ENCODE measurements at regions not wholly inside any gene's neighbourhood (a gene's known extent, or its start where the extent isn't known, plus 50 kb on each side); places are given as distances from the start of the nearest gene placed in this dataset.

DNA sequence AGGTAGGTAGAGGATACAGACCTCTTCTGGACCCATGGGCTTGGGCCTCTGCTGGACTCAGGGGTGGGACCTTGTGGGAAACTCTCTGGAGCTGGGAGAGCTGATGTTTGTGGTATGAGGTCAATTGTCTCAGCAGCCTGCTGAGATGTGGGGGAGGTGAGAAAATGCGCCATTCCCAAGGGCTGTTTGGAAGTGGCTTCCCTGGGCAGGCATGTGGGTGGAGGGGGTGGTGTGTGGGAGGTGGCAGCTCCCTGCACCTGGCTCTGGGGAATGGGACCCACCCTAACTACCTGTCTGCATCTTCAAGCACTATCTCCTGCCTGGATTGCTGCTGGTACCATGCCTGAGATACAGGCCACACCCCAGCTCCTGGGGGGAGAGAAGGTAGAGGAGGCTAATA lies 97.4 kb upstream of the THY1 start:
- no peak for DNase-seq

DNA sequence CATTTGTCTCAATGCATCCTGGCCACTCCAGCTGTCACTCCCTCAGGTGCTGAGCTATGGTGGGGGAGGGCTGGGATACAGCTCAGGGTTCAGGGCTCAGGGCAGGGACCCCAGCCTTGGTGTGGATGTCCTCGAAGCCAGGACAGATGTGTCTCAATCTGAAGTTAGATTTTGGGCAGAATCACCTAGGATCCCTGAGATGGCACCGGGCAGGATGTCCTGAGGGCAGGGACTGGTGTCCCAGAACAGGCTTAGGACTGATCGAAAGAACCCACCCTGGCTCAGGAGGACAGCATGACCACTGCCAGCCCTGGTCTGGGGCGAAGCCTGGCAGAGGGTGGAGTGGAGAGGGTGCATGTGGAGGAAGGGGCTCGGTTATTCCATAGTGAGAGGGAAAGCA lies 96.8 kb upstream of the THY1 start:
- no peak for DNase-seq

DNA sequence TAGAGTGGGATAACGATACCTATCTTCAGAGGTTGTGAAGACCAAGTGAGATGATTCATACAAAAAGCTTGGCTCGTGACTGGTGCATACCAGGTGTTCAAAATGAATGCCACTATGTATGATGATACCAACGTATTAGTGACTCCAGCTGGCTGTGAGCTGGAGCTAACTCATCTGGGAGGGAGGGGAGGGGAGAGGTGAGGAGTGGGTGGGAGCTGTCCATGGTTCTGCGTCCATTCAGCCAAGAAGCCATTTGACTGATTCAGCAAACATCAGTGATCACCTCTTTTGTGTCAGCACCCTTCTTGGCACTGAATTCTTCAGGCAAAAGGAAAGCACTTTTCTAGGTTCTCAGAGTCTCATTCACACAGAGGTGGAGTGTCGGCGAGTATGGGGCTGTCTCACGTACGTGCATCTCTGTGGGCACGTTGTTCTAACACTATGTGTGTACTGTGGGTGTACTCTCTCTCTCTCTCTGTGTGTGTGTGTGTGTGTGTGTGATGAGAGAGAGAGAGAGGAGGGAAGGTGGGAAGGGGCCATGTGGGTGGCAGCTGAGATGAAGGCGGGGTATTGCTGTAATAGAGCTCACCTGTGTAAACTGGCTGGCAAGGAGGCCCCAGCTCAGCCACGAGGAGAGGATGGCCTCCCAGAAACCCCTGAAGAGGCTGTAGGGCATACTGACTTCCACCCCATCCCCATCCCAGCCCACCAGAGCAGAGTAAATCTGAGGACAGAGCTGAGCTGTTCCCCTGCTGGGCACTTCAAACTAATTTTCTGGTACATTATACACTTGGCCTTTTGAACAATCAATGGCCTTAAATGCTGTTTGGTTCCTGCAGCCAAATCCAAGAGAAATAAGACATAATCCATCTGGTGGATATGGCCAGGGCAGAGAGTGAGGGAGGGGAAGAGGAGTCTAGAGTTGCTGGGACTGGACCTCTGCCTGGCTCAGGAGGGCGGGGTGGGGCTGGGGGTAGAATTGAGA lies 96.1 kb upstream of the THY1 start:
- DNase-seq = no peak

DNA sequence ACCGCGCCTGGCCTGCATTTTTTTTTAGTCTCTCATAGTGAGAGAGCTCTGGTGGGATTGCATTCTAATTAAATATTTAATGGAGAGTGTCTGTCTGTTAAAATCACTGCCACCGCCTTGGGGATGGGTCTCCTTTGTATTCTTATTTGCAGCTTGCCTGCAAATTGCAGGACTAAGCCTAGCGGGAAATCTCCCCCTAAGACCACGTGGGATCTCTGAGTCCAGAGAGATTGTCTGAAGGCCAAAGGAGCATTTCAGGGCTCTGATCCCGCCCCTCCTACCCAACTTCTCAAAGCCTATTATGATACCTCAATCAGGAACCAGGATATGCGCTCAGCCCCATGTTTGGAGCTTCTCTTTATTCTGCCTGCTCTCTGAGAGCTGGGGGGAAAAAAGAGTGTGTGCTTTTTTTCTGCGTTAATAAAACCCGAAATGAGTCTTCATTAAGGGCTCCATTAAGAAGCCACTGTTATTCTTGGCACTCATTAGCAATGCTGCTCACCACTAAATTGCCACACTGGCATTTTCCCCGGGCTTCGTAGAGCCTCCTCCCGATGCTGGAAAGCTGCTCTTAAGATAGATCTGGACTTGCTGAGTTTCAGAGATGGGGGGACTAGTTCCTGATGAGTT lies 92.9 kb upstream of the THY1 start:
- DNase-seq = no peak

DNA sequence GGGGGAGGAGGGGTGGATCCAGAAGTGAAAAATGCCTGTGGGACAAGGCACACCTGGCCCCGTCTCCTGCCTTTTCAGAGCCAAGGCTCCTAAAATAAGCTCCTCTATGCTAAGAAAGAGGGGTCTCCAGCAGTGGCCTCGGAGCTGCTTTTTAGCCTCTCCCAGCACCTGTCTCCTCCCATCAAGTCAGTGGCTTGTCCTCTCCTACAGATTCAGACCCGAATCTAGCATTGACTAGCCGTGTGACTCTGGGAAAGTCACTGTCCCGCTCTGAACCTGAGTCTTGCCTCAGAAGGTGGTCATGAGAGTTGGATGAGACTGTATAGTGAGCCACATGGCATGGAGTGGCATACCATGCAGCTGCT lies 90.8 kb upstream of the THY1 start:
- no peak for DNase-seq

DNA sequence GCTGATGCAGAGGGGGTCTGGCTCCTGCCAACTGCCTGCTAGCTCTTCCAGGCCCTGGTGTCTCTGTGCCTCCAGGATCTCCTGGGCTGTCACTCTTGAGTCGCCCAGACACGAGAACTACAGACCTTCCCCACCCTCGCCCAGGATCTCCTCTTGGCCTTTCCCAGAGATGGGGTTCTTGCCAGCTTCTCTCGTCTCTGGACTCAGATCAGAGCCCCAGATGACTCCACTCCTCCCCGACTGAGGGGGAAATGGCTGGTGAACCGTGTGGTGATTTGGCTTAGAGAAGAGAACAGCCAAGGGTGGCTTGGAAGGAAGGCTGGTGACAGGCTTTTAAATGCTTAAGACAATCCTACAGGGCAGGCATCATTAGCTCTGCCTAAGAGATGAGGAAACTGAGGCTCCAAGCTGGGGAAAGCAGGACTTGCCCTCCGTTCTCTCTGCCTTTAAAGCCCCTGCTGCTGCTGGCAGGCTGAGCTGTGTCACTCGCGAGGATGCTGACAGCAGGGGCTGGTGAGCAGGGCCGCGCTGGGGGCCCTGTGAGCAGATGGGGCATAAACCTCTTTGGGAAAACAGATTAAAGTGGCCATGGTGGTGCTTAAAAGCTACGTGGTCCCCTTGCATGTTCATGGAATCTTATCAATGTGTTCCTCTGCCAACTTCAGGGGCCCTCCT lies 90.3 kb upstream of the THY1 start:
- DNase-seq = no peak

DNA sequence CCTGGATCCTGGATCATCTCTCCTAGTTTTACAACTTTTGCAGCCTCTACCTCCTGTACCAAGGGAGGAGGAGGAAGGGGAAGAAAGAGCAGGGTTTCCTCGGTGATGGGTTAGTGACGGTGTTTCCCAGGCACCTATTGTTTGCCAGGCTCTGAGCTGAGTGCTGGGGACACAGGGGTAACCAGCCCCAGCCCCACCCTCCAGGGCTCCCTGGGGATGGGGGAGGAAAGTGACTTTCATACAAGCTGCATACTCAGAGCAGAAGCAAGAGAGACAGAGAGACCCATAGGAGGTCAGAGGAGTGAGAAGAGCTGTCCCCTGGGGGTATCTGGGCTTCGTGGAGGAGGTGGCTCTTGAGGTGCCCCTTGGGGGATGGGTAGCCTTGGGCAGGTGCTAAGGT lies 89.4 kb upstream of the THY1 start:
- DNase-seq = no peak

DNA sequence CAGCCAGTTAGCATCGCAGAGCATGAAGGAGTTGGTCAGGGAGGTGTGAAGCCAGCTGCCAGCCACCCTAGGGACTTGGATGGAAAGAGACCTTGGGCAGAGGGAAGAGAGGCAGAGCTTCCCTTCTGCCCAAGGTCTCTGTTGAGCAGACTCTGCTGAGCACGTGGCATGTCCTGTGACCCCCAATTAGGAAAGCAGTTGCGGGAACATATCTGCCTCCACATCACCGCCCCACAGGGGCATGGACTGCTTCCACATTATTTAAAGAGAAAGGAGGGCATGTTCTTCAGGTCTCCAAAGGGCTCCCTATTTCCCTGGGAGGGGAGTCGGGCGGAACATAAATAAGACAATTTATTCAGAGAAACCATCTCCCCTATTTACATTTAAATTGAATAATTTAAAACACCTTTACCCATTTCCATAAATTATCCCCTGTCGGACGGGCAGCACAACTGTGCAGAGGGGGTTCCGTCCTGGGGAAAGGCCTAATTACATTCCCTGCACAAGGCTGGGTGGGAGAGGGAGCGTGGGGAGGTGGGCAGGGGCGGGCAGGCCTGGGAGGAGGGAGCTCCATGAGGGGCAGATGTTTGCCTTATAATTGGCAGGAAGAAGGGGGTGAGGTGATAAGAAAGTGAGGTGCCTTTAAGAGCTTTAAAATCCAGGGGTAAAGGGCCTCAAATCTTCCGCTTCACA lies 88.8 kb upstream of the THY1 start:
- peak; percentile 7 to 58 for DNase-seq

DNA sequence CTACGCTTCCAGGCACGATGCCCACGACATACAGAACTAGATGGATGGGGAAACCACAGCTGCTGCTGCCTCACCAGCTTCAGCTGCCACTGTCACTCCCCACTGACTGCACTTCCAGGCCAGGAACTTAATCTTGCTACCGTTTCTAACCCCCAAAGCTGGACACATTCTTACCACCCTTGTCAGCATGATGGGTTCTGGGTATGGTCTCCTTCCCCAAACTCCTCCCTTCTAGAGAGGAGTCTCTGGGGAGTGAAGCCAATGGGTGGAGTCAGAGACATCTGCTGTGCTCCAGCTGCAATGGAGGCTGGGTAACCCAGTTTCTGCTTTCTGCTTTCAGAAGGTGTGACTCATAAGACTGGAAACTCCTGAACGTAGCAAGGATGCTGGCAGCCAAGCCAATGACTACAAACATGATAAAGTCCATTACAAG lies 87.0 kb upstream of the THY1 start:
- peak; percentile 72 to 77 for DNase-seq

DNA sequence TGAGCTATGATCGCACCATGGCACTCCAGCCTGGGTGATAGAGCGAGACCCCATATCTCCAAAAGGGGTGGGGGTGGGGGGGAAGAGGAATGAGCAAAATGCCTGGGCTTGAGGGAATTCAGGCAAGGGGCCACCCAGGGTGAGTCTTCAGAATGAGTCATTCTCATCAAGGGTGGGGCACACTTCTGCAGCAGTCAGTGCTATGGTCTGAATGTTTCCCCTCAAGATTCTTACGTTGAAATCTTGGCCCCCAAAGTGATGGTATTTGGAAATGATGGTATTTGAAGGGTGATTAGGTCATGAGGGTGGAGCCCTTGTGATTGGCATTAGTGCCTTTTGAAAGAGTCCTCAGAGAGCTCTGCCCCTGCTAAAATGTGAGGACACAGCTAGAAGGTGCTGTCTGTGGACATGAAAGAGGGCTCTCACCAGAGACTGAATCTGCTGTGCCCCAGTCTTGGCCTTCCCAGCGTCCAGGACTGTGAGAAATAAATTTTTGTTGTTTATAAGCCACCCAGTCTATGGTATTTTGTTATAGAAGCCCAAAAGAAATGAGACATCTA lies 86.4 kb upstream of the THY1 start:
- DNase-seq = no peak

DNA sequence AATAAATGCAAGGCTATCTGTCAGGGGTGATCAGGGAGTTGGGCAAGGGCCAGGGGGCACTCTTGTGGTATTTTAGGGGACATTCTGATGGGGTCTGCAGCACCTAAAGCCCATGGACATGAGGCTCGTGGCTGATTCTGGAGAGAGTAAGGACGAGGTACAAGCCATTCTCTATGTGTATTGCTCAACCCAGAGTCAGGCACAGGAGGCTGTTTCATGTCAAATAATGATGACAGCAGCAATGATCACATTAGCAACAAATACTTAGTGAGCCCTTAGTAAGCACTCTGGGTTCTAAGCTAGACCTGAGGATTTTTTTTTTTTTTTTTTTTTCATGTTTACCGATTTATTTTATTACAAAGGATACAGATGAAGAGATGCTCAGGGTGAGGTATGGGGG lies 83.5 kb upstream of the THY1 start:
- DNase-seq = no peak

DNA sequence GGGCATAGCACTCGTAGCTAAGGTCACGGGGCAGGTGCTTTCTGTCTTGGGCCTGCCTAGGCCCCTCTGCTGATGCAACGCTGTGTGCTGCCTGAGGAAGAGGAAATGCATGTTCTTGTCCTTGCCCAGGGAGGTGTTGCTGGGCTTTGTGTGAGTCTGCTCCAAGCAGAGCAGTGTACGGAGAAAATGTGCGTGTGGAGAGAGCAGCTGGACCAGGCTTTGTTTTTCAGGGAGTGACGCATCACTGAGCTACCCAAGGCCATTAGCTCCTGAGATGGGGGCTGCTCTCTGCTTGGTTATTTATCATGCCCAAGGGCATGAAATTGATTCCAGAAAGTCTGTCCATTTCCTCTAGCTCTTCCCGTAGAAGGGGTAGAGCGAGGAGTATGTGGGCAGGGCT lies 82.9 kb upstream of the THY1 start:
- no peak for DNase-seq

DNA sequence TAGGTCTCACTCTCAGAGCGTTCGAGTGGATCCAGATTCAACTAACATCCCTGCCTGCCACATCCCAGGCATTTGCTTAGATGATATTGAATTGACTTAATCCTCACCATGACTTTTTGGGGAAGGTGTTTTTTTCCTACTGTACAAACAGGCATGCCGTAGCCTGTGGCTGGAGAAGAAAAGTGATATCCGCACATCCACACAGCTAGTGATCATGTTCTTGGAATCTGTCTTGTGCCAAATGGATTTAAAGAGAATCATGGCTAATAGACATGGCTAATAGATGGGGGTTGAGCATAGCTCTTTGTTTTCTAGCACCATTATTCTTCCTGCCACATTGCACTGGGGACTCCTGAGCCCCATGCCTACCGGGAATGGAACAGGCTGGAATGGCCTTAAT lies 82.1 kb upstream of the THY1 start:
- no peak for DNase-seq

DNA sequence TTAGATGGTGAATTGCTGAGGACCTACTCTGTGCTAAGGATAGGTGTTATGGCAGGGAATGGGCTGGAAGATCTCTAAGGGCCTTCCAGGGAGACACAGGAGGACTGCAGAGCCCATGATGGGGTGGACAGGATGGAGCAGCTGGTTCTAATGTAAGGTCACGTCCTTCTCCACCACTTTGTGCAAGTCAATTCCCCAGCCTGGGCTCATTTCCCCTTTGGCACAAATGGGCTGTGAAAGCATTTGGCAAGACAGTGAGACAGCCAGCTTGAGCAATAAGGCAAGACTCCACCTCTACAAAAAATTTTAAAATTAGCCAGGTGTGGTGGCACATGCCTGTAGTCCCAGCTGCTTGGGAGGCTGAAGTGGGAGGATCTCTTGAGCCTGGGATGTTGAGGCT lies 81.4 kb upstream of the THY1 start:
- DNase-seq = peak; percentile 24 to 62

DNA sequence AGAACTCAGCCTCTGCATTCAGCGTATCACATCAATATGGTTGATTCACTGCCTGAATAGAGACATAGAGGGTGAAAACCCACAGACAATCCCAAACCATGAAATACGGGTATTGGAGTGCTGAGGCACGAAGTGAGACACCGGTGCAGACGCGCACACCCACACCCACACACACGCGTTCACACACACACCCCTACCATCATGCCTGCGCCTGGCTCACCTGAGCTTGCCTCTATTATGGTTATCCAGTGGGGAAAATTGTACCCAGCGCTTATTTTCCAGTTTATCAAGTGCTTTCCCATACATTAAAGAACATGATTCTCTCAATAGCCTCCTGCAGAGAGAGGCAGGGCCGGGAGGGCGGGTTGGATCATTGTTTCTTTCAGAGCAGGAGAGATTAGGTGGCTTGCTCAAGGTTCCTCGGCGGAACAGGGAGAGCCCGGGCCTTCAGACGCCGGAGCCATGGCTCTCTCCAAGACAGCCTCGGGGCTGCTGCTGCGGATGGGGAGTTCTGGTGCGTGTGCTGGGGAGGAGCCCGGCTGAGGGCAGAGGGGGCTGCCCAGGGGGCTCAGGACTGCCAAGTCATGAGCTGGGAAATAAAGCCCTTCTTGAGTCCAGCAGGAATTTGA lies 78.9 kb upstream of the THY1 start:
- DNase-seq = no peak

DNA sequence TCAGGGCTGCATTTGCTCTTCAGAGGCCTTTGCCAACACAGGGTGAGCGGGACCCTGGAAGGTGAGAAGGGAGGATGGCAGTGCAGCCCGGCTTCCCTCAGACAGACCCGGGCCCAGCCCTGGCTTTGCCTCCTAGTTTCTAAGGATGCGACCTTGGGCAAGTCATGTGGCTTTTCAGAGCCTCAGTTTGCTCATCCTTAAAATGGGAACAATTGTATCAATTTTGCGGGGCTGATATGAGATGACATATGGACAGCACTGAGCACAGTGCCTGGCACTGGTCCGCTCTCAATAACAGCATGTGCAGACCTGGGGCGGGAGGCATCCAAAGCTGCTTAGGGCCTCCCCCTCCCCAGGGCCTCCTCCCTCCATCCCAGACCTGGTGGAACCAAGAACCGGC lies 74.7 kb upstream of the THY1 start:
- no peak for DNase-seq

DNA sequence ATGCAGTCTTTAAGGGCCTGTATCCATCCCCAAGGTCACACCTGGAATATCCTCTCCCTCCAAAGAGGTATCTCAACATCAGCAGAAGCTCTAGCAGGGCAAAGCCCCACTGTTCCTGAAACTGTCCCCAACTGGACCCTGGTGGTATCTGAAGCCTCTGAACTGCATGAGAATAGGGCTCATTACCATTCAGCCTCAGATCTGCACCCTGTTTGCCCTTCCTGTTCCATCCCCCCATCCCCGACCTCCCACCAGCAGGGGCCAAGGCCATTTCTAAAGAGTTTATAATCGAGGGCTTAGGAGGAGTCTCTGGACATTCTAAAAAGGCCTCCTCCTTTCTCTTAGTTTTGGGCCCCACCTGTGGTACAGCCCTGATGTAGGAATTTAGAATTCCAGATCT lies 74.0 kb upstream of the THY1 start:
- DNase-seq = no peak

DNA sequence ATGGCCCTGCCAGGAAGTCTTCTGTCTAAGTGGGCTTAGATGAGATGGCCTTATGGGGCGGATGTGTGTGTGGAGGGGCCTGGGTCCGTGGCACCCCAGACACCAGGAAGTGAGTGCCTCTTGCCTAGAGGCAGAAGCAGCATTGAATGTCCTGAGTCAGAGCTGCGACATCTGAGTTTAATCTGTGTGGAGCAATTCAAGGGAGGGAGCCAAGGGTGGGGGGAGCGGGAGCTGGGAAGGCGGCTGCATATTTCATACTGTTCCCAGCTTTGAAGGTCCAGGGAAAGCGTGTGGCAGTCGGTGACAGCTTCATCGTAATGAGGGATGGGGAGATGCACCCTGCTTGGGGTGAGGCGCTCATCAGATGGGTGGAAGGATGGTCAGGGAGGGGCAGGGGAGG lies 73.5 kb upstream of the THY1 start:
- DNase-seq = no peak

DNA sequence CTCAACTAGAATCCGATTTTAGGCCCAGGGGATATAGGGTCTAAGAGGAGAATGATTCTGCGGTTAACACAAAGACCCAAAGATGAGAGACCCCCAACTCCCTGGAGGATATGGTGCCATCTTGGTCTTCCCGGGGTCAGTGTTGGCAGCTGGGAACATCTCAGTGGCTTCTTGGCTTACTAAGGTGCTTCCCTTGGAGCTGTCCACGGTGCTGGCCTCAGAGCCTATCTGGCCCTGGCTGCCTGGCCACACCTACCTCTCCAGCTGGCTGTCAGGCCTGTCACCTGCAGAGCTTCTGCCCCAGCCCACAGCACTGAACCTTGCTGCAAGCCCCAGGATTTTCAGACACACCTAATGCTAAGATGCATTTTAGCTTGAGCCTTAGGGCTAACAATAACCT lies 70.7 kb upstream of the THY1 start:
- DNase-seq = peak in 1 of 2 donors; percentile 35

DNA sequence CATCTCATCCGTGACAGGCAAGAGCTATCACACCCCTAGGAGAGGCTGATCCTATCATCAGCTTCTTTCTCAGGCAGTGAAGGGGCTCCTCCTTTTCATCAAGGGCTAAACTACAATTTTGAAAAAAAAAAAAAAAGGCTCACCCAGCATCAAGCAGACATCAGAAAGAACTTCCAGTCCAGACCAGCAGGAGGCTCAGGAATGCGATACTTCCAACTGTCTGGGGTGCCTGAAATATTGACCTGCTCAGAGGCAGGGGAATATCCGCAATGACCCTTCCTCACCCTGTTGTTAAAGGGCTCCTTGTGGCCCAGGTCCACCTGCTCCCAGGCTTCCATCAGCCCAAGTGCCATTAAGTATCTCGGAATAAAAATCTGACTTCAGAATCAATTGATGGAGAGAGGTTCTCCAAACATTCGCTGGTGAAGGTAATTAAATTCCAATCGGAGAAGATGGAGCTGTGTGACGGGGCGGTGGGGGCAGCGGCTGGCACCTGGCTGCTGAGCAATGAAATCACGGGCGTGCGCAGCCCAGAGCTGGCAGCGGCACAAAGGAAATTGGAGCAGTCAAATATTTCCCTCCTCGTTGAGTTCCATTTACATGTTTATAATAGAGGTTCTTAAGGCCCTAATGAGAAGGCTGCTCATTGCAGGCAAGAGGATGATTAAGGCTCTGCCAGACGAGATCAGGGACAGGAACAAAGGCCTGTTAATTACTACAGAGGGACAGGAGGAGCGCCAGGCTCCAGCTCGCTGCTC lies 69.0 kb upstream of the THY1 start:
- peak in 1 of 2 donors; percentile 19 for DNase-seq

DNA sequence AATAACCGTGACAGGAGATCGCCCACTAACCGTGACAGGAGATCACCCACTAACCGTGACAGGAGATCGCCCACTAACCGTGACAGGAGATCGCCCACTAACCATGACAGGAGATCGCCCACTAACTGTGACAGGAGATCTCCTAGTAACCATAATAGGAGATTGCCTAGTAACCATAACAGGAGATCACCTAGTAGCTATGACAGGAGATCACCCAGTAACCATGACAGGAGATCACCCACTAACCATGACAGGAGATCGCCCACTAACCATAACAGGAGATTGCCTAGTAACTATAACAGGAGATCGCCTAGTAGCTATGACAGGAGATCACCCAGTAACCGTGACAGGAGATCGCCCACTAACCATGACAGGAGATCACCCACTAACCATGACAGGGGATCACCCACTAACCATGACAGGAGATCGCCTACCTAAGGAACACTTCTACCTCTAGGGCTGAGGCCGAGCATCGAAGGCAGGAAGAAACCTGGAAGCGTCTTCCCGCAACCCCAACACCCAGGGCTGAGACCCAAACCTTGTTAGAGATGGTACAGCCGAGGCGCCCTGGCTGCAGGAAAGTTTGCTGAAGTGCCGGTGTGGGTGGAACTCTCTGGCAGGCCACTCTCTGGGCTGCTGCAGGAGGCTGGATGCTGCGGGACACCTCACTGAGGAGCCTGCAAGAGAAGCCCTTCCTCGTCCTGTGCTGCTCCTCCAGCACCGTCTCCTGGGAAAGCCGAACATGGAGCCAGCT lies 67.5 kb upstream of the THY1 start:
- DNase-seq = no peak

Data from inflammatory macrophage (primary cell).